Cardiac septum (tissue), 1 donor: ENCODE measurements at regions not wholly inside any gene's neighbourhood (a gene's known extent, or its start where the extent isn't known, plus 50 kb on each side); places are given as distances from the start of the nearest gene placed in this dataset.
"Not testable (repeated sequence)": the region's sequence is repeated elsewhere in the genome, so short reads cannot be mapped to it uniquely, and the experiment has no call there.

ENCODE experiments used
- DNase-seq: peaks from one replicate; pipeline ENCODE4 v3.0.0-alpha.2; 2020; ENCODE audit warnings: low spot score
- intact Hi-C: fragments of 100-400 bp; cut with DNase I; formaldehyde crosslinking; loops from one replicate; pipeline ENCODE4 v1.14.0; 2022
- donor health status: DM: no; HTN: no; CAD: no.

DNA sequence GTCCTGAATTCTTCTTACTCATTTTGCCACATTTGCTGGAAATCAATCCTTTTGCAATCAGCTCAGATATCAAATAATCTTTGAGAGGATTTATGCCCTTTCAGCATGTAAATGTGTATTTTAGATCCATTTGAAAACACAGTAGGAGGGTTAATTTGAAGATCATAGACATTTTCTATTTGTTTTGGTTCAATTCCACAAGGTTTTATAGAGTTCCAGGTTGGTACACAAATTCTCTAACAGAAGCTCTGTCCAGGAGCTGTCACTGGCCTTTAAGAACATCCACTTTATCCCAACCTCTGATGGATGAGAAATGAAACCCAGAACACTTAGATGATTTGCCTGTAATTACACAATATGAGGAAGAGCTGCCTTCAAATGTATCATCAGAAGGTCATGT lies 157.3 kb upstream of the CHAC2 start:
- DNase-seq = no peak
- intact Hi-C loops = no loop called here

DNA sequence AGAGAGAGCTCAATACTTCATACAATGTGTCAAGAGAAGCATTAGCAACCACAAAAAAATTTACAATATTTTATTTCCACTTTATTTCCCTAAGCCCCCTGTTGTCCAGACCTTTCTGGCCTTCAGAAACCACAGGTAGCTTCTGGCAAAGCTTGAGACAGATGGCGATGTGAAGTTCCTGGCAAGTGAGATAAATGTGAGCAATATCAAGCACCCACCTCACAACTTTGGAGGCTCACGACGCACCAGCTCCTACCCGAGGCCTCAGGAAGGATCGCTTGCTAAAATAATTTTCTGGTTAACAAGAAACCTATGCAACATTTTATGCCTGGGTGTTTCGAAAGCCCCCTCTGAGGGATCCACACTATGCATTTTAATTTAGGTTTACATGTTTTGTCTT lies 158.1 kb upstream of the CHAC2 start:
- DNase-seq = no peak
- intact Hi-C loops = no loop called here

DNA sequence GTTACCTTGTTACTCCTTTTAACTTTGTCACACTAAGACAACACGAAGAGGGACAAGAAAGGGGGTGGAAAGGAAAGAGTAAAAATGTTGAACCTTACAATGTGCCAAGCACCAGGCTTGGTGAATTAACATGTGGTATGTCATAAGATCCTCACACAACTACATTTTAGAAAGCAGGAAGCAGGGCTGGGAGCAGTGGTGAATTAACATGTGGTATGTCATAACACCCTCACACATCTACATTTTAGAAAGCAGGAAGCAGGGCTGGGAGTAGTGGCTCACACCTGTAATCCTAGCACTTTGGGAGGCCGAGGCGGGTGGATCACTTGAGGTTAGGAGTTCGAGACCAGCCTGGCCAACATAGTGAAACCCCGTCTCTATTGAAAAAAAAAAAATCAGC lies 159.3 kb upstream of the CHAC2 start:
- intact Hi-C loops = no loop called here

DNA sequence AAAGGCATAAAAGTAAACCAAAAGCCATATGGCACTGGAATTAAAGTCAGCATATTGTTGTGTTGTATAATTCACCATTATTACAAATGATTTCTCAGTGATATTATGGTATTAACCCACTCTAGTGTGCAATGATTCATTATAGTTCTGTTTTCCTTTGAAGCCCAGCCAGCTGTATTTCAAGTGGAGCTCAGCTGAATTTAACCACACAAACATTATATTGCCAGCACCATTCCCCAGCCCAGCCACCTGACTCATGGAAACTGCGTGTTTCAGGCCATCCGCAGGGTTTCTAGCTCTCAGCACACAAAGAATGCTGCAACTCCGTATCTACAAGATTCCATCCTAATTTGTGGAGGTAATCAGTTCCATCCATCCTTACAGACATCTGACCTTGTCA lies 166.8 kb upstream of the CHAC2 start:
- no peak for DNase-seq
- intact Hi-C loops = no loop called here

More for the DNA sequence above, 159.3 kb upstream of the CHAC2 start:
- no peak for DNase-seq

DNA sequence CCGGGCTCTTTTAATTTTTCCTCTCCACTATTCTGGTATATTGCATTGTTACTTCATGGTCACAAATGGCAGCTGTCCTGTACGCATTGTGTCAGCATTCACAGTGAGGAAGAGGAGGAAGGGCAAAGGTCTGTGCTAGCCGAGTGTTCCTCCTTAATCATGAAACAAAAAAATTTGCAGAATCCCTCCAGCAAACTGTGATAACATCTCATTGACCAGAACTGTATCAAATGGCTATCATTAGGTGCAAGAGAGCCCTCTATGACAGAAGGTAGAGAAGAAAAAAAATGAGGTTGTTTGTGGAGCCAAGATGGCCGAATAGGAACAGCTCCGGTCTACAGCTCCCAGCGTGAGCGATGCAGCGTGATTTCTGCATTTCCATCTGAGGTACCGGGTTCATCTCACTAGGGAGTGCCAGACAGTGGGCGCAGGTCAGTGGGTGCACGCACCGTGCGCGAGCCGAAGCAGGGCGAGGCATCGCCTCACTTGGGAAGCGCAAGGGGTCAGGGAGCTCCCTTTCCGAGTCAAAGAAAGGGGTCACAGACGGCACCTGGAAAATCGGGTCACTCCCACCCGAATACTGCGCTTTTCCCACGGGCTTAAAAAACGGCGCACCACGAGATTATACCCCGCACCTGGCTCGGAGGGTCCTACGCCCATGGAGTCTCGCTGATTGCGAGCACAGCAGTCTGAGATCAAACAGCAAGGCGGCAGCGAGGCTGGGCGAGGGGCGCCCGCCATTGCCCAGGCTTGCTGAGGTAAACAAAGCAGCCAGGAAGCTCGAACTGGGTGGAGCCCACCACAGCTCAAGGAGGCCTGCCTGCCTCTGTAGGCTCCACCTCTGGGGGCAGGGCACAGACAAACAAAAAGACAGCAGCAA lies 180.6 kb upstream of the CHAC2 start:
- DNase-seq, intact Hi-C loops: not testable (repeated sequence)

DNA sequence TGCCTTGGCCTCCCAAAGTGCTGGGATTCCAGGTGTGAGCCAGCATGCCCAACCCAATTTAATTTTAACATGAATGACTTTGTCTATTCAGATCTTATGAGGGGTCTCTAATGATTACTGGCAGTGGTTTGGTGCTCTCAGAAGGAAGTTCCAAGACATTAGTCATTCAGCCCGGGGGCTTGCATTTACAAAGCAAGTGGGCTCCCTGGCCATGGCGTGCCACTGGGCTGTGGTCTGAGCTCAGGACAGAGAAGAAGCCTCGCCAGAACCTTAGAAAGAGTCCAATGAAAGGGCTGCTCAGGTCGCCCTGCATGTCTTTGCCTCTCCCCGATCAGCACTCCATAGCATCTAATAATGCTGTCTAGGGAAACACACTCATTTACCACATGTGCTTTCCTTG lies 182.6 kb upstream of the CHAC2 start:
- intact Hi-C loops = no loop called here
- no peak for DNase-seq

DNA sequence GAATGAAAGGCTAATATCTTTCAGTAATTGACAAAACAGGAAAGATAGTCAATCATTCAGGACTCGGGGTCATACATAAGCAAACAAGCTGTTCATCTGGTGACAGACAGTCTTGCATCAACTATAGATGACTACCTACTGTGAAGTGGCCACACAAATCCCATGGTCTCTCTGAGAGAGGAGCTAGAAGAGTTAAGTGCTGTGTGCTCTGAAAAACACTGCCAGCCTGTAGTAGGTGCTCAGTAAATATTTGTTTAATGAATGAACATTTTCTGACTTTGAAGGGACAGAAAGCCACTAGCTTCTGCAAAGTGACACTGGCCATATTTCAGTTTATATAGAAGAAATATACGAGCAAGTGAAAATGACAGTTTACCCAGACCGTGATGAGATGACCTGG lies 184.0 kb upstream of the CHAC2 start:
- intact Hi-C loops = no loop called here

DNA sequence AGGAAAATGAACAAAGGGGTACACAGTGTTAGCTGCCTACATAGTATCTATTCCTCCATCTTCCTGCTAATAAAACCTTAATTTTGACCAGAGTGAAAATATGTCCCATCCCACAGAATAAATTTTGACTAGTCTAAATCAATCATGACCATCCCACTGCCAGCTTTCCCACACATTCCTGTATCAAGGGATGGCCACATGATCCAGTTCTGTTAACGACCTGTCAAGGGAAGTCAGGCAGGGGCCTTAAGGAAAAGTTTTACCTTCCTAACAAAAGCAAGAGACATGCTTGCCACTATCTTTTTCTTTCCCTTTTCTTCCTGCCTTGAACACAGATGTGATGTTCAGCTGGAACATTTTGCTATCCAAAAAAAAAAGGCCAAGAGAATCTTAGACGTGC lies 185.0 kb upstream of the CHAC2 start:
- no peak for DNase-seq
- intact Hi-C loops = no loop called here

More for the DNA sequence above, 184.0 kb upstream of the CHAC2 start:
- no peak for DNase-seq

DNA sequence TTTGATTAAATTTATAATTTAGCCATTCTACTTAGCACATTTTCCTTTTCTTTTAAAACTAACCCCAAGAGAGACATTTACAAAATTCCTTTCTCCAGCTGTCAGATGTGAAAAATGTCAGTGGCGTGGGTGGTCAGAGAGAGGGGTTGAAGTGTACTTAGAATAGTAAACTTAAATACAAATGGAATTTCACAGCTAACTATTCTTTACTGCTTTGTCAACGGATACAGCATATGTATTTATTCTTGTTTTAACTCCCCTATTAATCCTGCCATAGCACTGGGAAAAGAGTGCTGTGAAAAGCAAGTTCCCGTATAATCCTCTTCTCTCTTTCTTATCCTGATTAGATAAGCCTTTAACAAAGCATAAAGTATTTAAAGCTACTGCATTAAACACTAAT lies 191.4 kb upstream of the CHAC2 start:
- intact Hi-C loops = no loop called here

DNA sequence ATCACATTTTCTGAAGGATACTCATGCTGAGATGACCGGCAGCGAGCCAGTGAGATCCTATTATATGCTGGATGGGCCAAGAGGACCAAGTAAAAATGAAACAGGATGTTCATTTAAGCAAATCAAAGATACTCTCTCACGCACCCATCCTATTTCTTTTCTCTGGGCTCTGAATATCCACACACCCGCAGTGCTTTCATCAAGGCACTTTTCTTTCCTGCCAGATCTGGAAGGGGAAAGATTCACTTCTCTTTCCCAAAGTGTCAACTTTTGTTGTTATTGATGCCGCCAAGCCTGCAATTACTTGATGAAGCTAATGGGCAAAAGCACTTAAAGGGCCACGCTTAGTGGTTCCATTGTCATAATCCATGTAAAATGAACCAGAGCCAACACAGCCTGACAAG lies 191.9 kb upstream of the CHAC2 start:
- no peak for DNase-seq
- intact Hi-C loops = no loop called here

More for the DNA sequence above, 191.4 kb upstream of the CHAC2 start:
- no peak for DNase-seq

DNA sequence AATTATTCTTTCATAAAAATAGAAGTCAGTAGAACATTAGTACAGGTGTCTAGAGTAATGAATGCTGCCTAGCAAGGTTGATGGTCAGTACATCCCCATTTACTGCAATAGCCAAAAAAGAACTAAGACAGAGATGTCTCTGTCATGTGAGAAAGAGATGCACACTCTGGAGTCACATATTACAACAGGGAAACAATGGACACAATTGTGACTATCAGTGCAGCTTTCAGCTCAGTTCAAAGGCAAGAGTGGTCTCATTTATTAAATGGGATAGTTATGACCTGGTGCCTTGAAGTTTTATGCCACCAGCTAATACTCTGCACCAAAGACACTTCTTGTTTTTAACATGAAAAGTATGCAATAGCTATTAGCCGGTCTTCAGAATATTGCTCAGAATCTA lies 194.9 kb upstream of the CHAC2 start:
- intact Hi-C loops = no loop called here
- DNase-seq = no peak

DNA sequence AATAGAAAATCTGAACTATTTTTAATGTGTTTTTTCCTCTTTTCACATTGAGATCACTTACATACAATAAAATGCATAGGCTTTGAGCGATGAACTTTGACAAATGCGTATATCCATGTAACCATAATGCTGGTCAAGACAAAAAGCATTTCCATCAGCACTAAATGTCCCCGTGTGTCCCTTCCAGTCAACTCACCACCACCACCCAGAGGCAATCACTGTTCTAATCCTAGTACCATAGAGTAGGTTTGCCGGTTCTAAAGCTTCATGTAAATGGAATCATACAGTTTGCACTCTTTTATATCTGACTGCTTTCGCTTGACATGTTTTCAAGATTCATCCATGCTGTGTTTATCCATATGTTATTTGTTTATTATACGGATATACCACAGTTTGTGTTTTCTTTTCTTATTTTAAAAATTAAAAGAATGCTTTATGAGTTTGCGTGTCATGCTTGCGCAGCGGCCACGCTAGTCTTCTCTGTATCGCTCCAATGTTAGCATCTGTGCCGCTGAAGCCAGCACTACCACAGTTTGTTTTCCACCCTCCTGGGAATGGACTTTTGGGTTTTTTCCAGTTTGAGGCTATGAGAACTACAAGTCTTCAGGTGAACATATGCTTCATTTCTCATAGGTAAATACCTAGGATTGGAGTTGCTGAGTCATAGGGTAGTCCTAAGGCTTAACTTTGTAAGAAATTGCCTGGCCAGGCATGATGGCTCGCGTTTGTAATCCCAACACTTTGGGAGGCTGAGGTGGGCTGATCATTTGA lies 197.5 kb upstream of the CHAC2 start:
- no peak for DNase-seq
- intact Hi-C loops = no loop called here

DNA sequence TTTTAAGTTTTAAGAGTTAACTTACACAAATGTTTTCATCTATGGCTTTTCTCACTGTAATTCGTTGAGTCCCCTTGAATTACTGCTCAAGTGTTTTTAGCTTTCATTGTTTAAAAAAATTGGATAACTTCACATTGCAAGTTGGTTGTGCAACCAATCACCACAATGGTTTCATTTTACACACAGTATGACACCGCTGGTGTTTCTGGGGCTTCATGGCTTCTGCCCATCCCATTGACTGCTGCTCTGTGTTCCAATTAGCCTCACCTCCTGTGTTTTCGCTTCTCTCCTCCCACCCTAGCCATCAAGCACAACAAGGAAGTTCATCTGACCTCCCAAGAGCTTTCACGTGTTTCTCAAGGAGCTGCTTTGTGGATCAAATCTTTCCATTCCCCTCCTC lies 199.1 kb upstream of the CHAC2 start:
- intact Hi-C loops = no loop called here

DNA sequence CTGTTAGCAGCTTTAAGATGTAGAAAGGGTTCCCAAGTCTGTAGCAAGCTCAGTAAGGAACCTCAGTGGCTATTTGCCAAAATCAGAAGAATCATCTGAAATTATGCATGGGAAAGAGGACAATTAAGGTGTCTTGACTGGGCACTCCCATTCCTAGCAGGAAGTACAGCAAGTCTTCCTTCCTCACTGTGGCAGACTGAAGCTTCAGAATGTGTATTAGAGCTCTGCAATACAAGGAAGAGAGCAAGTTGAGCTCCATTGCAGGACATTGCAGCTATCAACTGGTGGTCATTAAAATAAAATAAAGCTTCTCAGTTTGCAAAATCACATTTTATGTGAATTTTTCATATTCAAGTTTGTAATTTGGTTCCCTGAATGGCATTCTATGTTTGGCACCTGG lies 200.5 kb upstream of the CHAC2 start:
- intact Hi-C loops = no loop called here
- no peak for DNase-seq

More for the DNA sequence above, 199.1 kb upstream of the CHAC2 start:
- no peak for DNase-seq

DNA sequence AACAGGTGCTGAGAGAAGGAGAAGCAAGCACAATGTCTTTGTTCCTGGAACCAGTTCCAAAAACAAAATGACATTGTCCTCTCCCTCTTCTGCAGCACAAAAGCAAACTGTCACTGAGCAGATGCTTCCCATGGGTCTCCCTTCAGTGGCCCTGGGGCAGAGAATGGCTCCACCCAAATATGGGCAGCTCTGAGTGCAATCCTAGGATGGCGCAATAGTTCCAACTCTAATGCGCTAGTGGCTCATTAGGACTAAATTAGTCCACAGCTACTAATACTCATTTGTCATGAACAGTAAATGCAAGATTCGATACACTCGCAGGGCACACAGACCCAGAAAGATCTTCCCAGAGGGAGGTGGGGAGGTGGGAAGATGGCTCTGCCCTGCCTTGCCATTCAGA lies 205.2 kb upstream of the CHAC2 start:
- no peak for DNase-seq
- intact Hi-C loops = no loop called here

DNA sequence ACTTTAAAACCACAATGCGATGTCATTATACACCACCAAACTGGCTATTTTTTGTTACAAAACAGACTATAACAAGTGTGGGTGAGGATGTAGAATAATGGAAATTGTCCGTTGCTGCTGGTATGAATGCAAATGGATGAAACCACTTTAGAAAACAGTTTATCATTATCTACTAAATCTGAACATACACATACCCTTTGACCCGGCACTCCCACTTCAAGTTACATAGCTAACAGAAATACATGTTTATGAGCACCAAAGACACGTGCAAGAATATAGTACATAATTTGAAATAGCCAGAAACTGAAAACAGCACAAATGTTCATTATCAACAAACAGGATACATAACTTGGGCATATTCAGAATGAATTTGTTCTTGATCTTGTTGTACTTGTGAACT lies 206.4 kb upstream of the CHAC2 start:
- DNase-seq = no peak
- intact Hi-C loops = no loop called here

DNA sequence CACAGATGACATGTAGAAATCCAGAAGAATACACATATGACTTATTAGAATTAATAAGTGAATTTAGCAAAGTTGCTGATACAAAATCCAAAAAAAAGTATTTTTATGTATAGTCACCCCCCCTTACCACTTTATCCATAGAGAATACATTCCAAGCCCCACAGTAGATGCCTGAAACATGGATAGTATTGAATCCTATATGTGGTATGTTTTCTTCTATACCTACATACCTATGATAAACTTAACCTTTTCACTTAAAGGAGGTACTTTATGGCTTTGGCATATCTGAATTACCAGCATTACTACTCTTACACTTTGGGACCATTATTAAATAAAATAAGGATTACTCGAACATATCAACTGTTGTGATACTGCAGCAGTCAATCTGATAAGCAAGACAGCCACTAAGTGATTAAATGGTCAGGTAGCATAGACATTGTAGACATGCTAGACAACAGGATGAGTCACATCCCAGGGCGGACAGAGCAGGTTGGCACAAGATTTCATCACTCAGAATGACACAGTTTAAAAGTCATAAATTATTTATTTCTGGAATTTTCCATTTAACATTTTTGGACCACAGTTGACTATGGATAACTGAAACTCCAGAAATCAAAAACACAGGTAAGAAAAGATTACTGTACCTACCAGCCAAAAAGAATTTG lies 208.2 kb upstream of the CHAC2 start:
- intact Hi-C loops = no loop called here
- no peak for DNase-seq

DNA sequence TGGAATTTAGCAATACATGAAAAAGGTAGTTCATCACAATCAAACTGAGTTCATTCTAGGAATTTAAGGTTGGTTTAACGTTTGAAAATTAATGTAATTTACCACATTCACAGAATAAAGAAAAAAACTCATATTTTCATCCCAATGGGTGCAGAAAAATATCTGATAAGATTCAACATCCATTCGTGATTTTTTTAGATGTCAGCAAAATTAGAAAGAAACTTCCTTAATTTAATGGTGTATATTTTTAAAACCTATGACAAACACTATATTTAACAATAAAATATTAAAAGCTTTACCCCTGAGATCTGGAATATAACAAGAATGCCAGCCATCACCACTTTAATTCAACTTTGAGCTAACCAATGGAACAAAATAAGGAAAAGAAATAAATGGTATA lies 208.7 kb upstream of the CHAC2 start:
- no peak for DNase-seq
- intact Hi-C loops = no loop called here

DNA sequence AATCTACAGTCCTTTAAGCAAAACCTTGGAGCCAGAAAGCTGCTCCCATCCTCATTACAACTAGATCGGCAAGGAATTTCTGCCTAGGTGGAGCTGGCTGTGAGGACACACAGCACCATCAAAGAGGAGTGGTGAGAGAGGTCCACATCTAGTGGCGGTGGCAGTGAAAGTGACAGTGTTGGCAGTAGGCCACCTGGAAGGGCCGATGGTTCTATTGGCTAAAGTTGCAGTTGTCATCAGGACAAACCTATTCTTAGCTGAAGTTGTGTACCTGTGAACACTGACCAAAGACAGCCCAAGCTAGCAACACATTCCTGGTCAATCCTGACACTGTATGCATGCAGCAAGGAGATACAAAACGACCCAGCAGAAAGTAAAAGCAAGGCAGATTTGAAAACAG lies 218.1 kb upstream of the CHAC2 start:
- intact Hi-C loops = no loop called here
- no peak for DNase-seq

DNA sequence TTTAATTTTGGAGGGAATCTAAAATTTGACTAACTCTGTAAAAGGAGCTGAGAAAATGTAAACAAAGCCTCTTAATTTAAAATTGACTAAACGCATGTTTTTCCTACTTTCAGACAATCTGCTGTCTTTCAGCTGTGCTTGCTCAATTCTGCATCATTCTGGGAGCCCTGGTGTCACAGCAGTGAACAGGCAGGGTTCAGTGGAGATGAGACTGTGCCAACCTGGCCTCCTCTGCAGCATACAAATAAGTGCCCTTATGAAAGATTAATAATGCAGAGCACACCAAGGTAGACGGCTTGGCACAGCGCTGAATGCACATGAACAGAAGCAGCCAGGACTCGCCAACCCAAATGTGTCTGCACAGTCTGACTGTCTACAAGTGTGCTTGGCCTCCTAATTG lies 222.0 kb upstream of the CHAC2 start:
- intact Hi-C loops = no loop called here
- DNase-seq = no peak
